CMK (cell line): ENCODE measurements at regions not wholly inside any gene's neighbourhood (a gene's known extent, or its start where the extent isn't known, plus 50 kb on each side); places are given as distances from the start of the nearest gene placed in this dataset.
"Not testable (repeated sequence)": the region's sequence is repeated elsewhere in the genome, so short reads cannot be mapped to it uniquely, and the experiment has no call there.

Experiments used
- DNase-seq: peaks from one replicate; pipeline ENCODE4 v3.0.0-alpha.2; 2010; ENCODE audit warnings: low read depth

DNA sequence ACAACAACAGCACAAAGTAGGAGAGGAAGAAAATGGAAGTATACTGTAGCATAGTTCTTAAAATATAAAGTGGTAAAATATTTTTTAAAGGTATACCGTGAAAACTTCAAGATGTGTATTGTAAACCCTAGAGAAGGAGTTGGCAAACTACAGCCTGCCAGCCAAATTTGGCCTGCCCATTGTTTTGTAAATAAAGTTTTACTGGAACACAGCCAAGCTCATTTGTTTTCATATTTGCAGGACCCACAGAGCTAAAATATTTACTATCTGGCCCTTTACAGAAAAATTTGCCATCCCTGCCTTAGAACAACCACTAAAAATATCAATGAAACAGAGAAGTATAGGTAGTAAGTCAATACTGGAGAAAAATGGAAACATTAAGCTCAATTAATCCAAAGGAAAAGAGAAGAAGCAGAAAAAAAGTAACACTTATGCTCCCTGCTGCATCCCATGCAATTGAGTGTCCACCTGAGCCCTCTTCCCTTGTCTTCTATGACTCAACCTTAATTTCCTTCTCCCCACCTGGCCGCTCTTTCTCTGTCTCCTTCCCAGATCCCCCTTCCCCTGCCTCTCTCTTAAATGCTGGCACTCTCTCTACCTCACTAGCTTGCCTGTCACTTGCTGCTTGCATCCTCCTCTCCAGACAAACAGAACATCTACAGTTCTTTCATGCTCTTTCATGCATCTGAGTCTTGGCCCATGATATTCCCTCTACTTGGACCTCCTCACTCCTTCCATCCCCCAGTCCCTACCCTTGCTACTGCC lies 50.6 kb upstream of the FER start:
- DNase-seq: no peak

DNA sequence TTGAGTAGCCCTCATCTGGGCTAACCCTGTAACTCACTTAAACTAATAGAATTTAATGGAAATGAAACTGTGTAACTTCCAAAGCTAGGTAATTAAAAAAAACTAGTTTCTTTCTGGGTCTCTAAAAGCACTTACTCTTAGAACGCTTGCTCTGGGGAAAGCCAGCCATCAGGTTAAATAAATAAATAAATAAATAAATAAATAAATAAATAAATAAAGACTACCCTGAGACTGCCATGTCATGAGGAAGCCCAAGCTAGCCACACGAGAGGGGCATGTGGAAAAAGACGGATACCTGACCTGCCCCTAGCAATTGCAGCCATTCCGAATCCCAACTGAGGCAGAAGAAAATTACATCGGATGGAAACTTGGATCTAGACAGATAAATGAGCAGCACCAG lies 51.3 kb upstream of the FER start:
- DNase-seq: no peak

DNA sequence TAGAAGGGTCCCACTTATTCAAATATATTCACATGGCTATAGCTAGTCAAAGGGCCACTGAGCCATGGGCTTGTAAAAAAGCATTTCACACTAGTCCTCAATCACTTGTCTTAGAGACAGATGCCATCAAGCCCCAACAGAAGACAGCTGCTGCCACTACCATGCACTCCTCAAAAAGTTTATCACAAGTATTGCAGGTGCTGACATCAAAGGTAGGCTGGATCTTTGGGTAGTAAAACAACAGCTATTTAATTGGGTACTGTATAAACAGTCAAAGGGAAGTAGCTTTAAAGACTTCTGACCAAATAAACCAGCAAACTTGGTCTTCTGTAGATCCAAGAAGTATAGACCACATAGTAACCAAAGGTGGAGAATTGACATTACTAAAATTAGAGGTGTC lies 59.2 kb upstream of the FER start:
- DNase-seq: no peak

DNA sequence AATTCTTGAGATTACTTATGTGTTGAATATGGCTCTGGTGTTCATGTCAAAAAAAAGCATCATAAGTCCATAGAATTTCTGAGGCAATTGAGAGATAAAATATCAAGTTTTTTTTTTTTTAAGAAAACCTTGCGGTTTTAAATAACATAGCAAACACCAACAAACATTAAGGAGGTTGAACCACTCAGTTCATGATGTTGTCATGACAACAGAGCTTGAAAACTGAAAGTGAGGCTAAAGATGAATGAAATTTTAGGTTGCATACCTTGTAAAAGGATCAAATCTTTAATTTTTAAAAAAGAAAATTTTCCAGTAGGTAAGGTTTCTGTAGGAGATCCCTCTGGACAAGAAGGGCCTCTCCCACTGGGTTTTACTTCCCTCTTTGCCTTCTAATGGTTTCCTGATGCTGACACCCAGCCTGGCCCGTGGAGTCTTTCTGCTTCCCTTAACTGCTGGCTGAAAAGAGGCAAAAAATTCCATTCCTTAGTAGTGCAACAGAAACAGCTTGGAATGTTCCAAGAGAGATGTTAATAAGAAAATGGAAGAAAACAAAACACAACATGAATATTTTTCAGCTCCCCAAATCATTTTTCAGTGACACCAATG lies 60.0 kb upstream of the FER start:
- no peak for DNase-seq

DNA sequence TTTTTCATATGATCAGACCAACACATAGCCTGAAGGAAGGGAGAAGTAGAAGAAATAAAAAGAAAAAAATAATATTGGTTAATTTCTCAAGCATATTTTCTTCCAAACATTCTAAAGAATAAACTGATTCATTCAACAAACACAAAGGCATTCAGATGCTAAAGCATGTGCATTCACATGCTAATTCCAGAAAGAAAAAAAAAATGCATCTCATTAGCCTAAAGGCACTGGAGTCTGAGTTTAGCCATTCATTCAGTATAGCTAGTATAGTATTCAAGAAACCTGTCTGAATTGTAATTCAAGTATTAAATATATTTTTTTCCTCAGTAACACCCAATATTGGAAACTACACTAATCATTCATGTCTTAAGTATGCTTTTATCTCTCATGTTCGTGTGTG lies 61.0 kb upstream of the FER start:
- no peak for DNase-seq

DNA sequence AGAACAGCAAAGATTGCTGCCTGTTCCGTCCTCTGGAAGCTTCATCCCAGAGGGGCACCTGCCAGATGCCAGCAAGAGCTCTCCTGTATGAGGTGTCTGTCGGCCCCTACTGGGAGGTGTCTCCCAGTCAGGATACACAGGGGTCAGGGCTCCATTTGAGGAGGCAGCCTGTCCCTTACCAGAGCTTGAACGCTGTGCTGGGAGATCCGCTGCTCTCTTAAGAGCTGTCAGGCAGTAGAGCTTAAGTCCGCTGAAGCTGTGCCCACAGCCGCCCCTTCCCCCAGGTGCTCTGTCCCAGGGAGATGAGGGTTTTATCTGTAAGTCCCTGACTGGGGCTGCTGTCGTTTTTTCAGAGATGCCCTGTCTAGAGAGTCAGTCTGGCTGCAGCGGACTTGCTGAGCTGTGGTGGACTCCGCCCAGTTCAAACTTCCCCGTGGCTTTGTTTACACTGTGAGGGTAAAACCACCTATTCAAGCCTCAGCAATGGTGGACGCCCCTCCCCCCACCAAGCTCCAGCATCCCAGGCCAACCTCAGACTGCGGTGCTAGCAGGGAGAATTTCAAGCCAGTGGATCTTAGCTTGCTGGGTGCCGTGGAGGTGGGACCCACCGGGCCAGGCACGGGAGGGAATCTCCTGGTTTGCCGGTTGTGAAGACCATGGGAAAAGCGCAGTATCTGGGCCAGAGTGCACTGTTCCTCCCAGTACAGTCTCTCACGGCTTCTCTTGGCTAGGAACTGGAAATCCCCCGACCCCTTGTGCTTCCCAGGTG lies 62.1 kb upstream of the FER start:
- not testable (repeated sequence) for DNase-seq

DNA sequence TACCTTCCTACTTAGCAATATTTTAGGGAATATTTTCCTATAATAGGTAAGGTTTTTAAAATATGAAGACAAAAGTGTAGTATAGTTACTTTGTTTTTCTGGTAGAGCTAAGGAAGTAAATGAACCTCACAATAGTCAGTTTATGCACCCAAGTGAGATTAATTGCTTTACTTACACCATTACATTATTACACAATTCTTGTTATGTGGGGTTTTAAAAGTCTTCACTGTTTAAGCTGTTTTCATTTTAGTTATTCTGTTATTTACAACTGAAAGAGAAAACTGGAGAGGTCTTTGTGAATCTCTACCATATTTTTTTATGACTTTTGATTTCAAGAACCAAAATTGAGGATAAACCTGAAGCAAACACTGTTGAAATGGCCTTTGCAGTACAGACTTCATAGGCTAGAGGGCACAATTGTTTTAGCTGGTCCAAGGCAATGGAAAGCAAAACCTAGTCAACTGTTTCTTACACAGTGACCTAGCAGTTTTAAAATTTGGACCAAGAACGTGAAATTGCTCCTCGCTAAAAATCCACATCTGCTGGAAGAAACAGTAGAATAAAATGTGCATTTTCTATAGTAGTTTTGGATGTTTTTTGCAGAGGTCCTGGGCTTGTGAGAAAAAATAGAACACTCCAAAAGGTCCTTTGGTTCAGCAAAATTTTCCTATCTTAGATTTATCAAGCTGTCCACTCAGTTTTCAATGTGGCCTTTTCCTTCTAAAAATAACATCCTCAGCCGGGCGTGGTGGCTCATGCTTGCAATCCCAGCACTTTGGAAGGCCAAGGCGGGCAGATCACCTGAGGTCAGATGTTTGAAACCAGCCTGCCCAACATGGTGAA lies 66.4 kb upstream of the FER start:
- no peak for DNase-seq

DNA sequence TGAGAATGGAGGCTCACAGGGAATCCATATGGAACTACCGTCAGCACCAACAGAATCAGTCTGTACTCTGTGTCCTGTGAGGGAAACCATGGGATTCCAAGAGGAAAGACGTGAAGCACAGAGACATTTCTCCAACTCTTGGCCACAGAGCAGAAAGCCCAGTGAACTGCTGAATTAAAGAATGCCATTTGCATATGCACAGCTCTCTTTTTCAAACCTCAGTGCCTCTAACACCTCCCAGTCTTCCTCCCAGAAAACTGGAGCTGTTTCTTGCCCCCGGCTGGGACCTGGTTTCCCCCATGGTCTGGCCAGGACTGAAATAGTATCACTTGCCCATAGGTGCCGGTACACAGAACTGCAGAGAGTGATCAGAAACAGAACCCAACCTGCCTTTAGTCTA lies 69.6 kb upstream of the FER start:
- no peak for DNase-seq

DNA sequence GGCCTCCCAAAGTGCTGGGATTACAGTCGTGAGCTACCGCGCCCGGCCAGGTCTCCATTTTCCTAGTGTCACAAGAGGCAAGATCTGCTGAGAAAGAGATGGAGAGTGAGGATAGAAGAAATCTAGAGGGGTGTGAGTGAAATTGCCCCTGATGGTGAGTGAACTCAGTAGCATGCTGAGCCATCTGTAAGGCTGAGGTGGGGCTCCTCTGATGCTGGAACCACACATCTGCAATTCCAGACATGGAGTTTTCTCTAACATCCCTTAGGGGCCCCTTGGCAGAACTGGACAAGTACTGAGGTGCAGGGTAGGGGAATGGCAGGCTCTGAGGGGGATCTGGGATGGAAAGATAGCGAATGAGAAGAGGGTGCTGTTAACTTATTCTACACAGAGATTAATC lies 72.0 kb upstream of the FER start:
- DNase-seq: no peak

DNA sequence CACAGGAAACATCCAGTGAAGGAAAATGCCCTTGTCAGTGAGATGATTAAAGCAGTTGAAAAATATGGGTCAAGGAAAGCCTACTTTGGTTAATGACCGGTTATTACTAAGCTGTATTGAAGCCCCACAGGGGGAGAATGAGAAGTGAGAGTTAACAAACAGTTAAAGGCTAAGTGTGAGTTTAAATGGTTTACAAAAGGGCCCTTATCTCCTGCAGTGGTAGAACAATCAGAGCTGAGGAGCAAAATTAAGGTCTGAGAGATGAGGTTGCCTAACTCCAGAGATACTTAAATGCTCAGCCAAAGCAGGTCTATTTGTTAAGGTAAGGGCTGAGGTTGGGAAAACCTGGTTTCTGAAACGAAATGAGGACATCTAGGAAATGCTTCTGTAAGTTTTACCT lies 75.1 kb upstream of the FER start:
- DNase-seq: no peak

DNA sequence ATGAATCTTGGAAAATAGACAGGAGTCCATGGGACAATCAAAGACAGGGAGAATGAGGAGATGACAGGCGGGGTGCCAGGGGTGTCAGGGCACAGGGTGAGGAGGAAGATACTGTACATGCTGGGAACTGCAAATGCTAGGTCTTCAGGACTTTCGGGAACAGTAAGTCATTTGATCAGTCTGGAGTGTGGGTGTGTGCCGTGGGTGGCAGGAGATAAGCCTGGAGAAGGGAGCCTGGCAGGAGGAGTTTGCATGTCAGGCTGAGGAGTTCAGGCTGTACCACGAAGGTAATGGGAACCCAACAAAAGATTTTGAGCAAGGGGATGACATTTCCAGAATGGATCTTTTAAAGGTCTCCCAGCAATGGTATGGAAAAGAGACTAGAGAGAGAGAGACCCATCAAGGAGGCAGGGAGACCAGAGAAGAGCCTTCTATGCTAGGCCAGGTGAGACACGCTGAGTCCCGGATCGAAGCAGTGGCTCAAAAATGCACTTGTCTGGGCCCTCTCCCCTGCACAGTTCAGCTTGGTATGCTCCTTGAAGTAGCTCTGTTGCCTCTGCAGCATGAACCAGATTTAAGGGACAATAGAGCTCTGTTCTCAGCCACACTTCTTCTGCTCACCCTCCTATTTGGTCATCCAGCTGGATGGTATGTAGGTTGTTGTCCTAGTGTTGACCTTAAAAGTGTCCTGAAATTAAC lies 77.0 kb upstream of the FER start:
- no peak for DNase-seq

DNA sequence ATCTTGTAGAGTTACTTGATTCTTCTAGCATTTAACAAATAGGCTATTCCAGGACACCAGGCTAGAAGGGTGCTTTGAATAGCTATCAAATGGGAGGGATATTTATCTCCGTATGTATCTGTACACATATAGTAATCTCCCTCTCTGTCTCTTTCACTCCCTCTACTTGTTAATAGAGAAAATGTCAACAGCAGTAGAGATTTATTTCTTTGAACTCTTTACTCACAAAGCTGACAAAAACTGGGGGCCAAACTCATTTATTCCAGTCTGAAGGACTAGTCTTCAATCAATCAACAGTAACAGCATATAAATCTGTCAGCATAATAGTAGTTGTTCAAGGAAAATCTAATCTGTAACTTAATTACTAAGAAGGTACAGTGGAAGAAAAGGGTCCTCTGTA lies 78.2 kb upstream of the FER start:
- no peak for DNase-seq

DNA sequence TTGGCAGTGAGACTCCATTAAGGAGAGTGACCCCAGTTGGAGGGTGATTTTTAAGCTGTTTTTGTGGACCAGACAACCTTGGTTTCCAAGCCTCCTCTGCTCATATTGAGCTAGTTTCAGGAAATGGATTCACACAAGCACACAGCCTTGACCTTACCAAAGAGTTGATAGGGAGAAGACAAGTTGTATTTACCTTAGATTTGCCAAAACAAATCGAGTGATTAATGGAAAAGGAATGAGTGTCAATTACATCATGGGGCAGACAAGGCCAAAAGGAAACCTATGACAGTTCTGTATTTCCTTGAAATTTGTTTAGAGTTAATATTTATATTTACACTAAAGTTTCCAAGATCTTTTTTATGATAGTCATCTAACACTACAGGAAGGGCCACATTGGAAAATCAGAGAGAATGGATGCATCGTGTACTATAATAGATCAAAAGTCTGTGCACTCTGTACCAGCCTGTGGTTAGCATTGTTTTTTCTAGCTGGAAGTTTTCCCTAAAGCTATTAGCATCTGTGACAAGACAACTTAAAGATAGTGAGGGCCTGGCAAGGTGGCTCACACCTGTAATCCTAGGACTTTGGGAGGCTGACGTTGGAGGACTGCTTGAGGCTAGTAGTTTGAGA lies 86.0 kb upstream of the FER start:
- DNase-seq: no peak

DNA sequence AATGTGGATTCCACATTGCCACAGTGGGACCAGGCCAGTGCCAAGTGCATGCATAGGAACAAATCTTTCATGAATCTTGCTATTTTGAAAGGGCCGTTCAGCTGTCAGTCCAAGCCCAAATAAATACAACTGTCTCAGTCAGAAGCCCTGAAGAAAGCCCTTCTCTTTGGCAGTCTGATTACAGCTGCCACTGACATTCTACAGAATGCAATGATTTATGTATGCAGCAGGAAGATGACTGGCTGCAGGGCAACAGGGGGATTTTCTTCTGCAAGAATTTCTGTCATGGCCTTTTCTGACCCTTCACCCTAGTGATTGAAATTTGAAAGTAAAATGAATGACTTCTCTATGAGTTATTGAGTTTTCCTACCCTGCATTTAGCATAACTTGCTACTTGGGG lies 86.7 kb upstream of the FER start:
- DNase-seq: no peak

DNA sequence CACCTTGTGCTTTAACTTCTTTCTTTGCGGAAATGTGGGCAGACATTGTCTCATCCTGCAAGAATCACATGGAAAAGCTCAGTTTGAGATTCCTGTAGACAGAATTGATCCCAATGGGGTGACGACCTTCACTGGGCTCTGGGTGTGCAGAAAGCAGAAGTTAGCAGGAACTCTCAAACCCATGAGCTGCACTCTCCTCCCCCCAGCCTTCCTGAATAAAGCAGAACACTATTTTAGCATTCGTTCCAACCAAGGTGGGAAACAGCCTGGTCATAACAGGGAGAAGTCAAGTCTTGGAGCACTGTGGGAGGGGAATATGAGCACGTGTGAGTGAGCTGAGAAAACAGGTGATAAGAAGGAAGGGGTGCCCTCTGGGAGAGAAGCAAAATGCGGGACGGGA lies 87.4 kb upstream of the FER start:
- no peak for DNase-seq

DNA sequence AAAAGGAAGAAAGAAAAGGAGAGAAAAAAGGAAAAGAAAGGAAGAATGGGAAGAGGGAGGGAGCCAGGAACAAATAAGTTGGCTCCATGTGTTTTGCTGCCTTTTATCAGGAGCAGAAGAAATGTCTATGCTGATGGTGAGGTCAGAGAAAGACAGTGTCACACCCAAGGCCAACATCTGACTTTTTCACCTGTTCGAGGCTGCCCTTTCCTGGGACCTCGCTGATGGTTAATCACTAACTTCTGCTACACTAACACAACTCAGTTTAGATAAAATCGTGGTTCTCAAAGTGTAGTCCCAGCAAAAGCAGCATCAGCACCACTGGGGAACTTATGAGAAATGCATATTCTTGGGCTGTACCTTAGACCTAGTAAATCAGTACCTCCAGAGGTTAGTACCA lies 88.2 kb upstream of the FER start:
- DNase-seq: no peak

DNA sequence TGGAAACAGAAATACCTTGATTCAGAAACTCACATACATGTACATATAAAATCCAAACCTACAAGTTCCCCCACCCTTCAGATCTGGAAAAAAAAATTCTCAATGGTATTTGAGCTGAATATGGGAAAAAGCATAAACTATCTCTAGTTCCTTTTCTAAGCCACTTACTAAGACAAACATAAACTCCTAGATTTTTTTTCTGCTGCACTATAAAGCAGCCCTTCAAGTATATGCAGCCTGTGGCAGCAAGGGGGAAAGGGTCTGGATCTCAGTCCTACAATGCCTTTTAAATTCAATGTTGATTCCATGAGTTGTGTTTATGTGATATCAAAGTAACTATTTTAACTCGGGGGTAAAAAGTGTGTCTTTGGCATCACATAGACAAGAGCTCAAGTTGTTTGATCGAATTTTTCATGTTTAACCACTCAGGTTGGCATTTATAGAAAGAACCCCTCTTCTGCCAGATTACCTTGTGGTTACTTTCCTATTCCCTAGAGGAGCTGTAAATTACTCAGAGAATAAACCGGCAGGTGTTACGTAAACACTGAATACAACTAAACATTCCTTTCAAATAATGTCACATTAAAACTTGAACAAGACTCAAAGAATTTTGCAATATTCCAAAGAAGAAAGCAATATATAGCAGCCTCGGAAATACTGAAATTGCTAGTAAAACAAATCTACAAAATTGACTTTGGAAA lies 91.8 kb upstream of the FER start:
- no peak for DNase-seq

DNA sequence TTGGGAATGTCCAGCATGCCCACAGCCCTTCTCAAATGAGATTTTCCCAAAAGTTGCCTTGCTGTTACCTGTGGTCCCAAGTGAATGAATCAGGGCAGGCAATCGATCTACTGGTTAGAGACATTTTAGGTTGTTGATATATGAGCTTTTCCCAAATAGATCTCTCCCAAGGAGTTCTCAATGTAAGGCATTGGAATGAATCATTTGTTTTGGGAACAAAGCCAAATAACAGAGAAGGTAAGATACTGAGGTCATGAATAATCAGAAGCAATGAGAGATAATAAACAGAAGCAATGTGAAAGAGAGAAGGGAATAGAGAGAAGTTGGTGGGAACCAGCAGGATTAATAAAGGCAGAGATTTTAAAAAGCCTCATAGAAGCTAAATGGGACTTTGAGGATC lies 93.6 kb upstream of the FER start:
- DNase-seq: no peak

DNA sequence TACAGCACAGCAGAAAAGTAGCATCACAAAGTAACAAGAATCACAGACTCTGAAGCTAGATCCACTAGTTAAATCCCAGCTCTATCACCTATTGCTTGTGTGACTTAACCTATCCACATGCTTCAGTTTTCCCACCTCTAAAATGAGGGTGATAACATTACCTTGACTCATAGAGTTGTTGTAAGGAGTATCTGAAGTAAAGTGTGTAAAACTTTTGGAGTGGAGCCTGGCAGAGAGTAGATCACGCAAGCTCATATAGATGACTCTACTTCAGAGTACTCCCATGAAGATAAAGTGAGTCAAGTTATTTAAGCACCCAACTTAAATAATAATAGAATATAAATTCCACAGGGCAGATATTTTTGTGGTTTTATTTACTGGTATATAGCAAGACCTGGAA lies 94.5 kb upstream of the FER start:
- no peak for DNase-seq

DNA sequence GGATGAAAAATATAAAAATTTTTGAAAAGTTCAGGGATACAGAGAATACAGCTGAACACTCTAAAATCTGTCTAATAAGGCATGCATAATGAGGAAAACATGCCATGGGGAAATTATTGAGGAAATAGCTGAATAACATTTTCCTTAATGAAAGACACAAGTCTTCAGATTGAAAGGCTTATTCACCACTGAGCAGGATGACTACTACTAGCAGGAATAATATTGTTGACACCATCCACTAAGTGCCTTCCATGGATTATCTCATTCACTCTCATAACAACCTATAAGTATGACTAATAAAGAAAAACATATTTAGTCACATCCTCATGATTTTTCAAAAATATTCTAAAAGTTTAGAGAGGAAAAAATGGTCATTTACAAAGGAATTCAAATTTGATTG lies 96.7 kb upstream of the FER start:
- no peak for DNase-seq

DNA sequence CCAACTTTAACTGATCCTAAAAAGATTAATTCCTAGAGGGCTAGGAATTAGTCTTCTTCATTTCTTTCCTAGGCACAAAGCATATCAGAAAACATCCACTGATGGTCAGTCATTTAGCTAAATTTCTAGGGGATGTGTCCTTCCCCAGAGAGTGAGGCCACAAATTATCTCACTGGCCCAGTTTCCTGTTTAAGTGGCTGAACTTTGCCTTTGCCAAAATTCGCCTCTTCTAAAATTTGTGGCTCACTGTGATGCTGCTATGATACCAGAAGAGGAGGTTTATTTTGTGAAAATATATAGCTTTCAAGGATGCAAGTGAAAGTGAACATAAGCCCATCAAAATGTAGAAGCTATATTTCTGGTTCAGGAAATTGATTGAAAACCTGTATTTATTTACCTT lies 98.1 kb upstream of the FER start:
- no peak for DNase-seq
